ENCODE measurements at regions not wholly inside any gene's neighbourhood (a gene's known extent, or its start where the extent isn't known, plus 50 kb on each side); places are given as distances from the start of the nearest gene placed in this dataset.

- Histone ChIP-seq H3K79me2 (ENCODE audit: insufficient read depth) (no peaks in the 10 kb centered on the region), H3K4me1 (ENCODE audit: control insufficient read depth in 1 of 2, insufficient read depth in 2 of 2, low read depth in 1 of 2, low read length in 1 of 2) (no peaks in the 10 kb centered on the region), H3K9ac (no peak overlapping the region), H4K20me1 (ENCODE audit: insufficient read depth) (no peaks in the 10 kb centered on the region), H3K9me2 (no peaks in the 10 kb centered on the region), H3K9me3 (no peaks in the 10 kb centered on the region), H3K36me3 (replicated peaks in 1 of 2; ENCODE audit: control insufficient read depth in 1 of 2, insufficient read depth in 2 of 2, low read length in 1 of 2) (no peaks in the 10 kb centered on the region), H2AFZ (ENCODE audit: low read depth) (no peak overlapping the region), H3K27me3 (ENCODE audit: insufficient read depth) (no peaks in the 10 kb centered on the region), H3K27ac (ENCODE audit: low read depth in 2 of 2, low read length in 1 of 2) (no peak overlapping the region), H3K4me3 (ENCODE audit: low read depth in 2 of 2, low read length in 1 of 2) (no peak overlapping the region), H3F3A (replicated peaks; ENCODE audit: insufficient read depth) (no peaks in the 10 kb centered on the region), H3K4me2 (no peak overlapping the region)
- DNase-seq = no peak
- ChIA-PET POLR2A (no interaction called here), CTCF (no interaction called here)
- 0% methylated on average over 2 of the region's 2 CpGs for WGBS (ENCODE audit: low lambda C conversion rate)
- TF ChIP-seq RCOR1 (IDR thresholded peaks at IDR 0.05; ENCODE audit: low read length) (no peak), TAF1 (IDR thresholded peaks at IDR 0.05; ENCODE audit: borderline replicate concordance, low read depth, low read length) (no peak), RFX5 (IDR thresholded peaks at IDR 0.05; ENCODE audit: low read length) (no peak), MXI1 (IDR thresholded peaks at IDR 0.05; ENCODE audit: low read depth, low read length) (no peak), RAD21 (IDR thresholded peaks at IDR 0.05; ENCODE audit: low read length) (no peak), POLR2AphosphoS5 (IDR thresholded peaks at IDR 0.05; ENCODE audit: low read depth, low read length) (no peak), NRF1 (IDR thresholded peaks at IDR 0.05; ENCODE audit: low read depth, low read length) (no peak), USF2 (IDR thresholded peaks at IDR 0.05; ENCODE audit: borderline replicate concordance, low read depth, low read length) (no peak), YY1 (IDR thresholded peaks at IDR 0.05; ENCODE audit: low read depth) (no peak), GATA2 (CRISPR knock-in tag; IDR thresholded peaks at IDR 0.05) (no peak), MEF2A (IDR thresholded peaks at IDR 0.05; ENCODE audit: borderline replicate concordance, low read depth) (no peak), FOXM1 (IDR thresholded peaks at IDR 0.05; ENCODE audit: low read depth) (no peak), ZBTB33 (IDR thresholded peaks at IDR 0.05; ENCODE audit: borderline replicate concordance, low read depth) (no peak), RXRA (IDR thresholded peaks at IDR 0.05; ENCODE audit: borderline replicate concordance, low read depth) (no peak), SIN3A (IDR thresholded peaks at IDR 0.05; ENCODE audit: borderline replicate concordance, low read depth, low read length) (no peak)
These were observed 566.6 kb upstream of the EPHA7 start for GRCh38 chr6:93985953-93986352.

- Histone ChIP-seq H3K27ac (ENCODE audit: low read depth in 2 of 2, low read length in 1 of 2) (no peak overlapping the region), H3K9me3 (no peaks in the 10 kb centered on the region), H3K79me2 (ENCODE audit: insufficient read depth) (no peaks in the 10 kb centered on the region), H4K20me1 (ENCODE audit: insufficient read depth) (no peaks in the 10 kb centered on the region), H3K4me1 (ENCODE audit: control insufficient read depth in 1 of 2, insufficient read depth in 2 of 2, low read depth in 1 of 2, low read length in 1 of 2) (no peaks in the 10 kb centered on the region), H3K9ac (no peak overlapping the region), H3K4me3 (ENCODE audit: low read depth in 2 of 2, low read length in 1 of 2) (no peak overlapping the region), H3K4me2 (no peak overlapping the region), H3K36me3 (replicated peaks in 1 of 2; ENCODE audit: control insufficient read depth in 1 of 2, insufficient read depth in 2 of 2, low read length in 1 of 2) (no peaks in the 10 kb centered on the region), H2AFZ (ENCODE audit: low read depth) (no peak overlapping the region), H3K27me3 (ENCODE audit: insufficient read depth) (no peaks in the 10 kb centered on the region), H3K9me2 (no peaks in the 10 kb centered on the region), H3F3A (replicated peaks; ENCODE audit: insufficient read depth) (no peaks in the 10 kb centered on the region)
- no peak for DNase-seq
- ChIA-PET POLR2A (no interaction called here), CTCF (no interaction called here)
- WGBS (ENCODE audit: low lambda C conversion rate) = 8% methylated on average over 3 of the region's 3 CpGs
- no peak for TF ChIP-seq PBX3 (IDR thresholded peaks at IDR 0.05)
- TF ChIP-seq GABPA (IDR thresholded peaks at IDR 0.05; ENCODE audit: low read depth) = no peak
- no peak for TF ChIP-seq USF2 (IDR thresholded peaks at IDR 0.05; ENCODE audit: borderline replicate concordance, low read depth, low read length)
- no peak for TF ChIP-seq MXI1 (IDR thresholded peaks at IDR 0.05; ENCODE audit: low read depth, low read length)
- TF ChIP-seq FOSL2 (IDR thresholded peaks at IDR 0.05; ENCODE audit: borderline replicate concordance, low read depth) = no peak
- TF ChIP-seq FOXJ3 (CRISPR knock-in tag; IDR thresholded peaks at IDR 0.05) = no peak
- TF ChIP-seq USF1 (IDR thresholded peaks at IDR 0.05; ENCODE audit: borderline replicate concordance, low read depth) = no peak
- no peak for TF ChIP-seq YY1 (IDR thresholded peaks at IDR 0.05; ENCODE audit: low read depth)
- no peak for TF ChIP-seq NRF1 (IDR thresholded peaks at IDR 0.05; ENCODE audit: low read depth, low read length)
- no peak for TF ChIP-seq IRF3 (IDR thresholded peaks at IDR 0.05; ENCODE audit: low read depth, low read length)
- TF ChIP-seq RXRA (IDR thresholded peaks at IDR 0.05; ENCODE audit: borderline replicate concordance, low read depth) = no peak
- no peak for TF ChIP-seq POLR2AphosphoS5 (IDR thresholded peaks at IDR 0.05; ENCODE audit: low read depth, low read length)
These were observed 555.8 kb upstream of the EPHA7 start for GRCh38 chr6:93975159-93975558.

All from SK-N-SH (cell line).